Midbrain (tissue), 1 donor: ENCODE measurements at regions not wholly inside any gene's neighbourhood (a gene's known extent, or its start where the extent isn't known, plus 50 kb on each side); places are given as distances from the start of the nearest gene placed in this dataset.
"Not testable (repeated sequence)": the region's sequence is repeated elsewhere in the genome, so short reads cannot be mapped to it uniquely, and the experiment has no call there.

Experiments used
- DNase-seq: peaks from one replicate; lab custom pipeline; 2025; lab: John Stamatoyannopoulos, UW

DNA sequence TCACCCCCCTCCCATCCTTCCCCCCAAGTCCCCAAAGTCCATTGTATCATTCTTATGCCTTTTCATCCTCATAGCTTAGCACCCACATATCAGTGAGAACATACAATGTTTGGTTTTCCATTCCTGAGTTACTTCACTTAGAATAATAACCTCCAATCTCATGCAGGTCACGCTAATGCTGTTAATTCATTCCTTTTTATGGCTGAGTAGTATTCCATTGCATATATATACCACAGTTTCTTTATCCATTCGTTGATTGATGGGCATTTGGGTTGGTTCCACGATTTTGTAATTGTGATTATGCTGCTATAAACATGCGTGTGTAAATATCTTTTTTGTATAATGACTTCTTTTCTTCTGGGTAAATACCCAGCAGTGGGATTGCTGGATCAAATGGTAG, 621.9 kb upstream of the NRP1 start:
- not testable (repeated sequence) for DNase-seq

GRCh38 chr10:33955676-33956075, 621.2 kb upstream of the NRP1 start:
- no peak for DNase-seq

DNA sequence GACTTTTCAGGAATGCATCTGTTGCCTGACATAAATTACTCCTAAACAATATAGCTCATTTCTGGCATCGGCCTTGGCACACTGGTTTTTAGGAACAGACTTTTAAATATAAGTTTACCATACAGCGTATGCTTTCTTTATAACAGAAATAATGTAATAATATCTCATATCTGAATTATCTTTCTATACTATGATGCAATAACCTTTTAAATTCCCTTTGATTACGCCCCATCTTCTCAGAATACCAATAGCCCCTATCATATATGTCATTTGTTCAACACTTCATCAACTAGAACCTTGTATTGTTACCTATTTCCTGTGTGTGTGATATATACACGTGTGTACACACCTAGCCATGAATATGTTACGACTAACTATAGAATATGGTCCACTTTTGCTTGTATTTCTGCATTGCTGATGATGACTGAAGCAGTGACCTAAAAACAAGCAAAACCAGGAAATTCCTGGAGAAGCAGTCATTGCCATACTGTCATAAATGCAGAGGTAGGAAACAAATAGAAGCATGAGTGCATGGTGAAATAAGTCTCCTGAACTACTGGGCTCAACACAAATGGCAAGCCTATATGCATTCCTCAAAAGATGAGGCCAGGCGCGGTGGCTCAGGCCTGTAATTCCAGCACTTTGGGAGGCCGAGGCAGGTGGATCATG, 618.4 kb upstream of the NRP1 start:
- DNase-seq = no peak

DNA sequence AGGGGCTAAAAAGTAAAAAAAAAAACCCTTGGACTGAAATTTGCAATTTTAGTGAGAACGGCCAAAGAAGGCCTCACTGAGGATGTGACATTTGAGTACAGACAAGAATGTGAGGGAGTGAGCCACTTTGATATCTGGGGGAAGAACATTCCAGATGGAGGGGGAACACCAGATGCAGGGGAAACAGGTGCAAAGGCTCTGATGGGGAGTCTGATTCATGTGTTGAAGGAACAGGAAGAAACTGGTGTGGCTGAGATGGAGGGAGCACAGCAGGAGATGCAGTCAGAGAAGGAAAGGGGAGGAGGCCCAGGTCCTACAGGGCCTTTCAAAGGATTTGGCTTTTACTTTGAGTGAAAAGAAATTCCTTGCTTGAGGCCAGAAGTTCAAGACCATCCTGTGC, 615.7 kb upstream of the NRP1 start:
- DNase-seq = no peak

DNA sequence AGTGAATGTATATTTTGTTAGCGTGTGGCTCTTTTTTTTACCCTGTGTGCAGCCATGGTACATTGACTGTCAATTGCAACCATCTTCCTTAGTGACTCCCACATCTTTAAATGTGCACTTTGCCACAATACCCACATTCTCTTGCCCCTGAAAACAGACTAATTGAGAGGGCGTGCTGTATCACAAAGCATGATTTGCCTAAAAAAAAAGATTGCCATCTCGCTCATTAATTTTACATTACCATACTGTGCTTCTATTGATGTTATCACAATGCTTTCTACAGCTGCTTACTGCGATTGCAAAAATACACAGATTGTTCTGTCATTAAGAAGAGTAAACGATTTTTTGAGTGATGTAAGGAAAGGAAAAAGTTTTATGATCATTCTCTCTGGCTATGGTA, 613.1 kb upstream of the NRP1 start:
- DNase-seq = no peak

DNA sequence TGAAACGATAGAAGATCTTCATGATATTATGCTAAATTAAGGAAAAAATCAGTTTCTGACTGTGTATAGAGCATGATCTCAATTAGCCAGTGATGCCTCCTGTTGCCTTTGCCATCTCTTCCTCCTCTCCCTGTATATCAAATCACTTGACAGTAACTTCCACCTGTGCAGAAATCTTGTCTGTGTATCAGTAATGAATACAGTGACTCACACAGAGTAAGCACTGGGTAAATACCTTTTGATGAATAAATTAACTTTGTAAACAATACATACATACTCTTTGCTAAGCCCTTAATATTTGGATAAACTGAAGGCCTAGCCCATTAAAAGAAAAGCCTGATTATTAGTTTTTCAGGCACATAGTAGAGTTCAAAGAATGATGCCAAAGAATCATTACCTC, 610.6 kb upstream of the NRP1 start:
- no peak for DNase-seq

DNA sequence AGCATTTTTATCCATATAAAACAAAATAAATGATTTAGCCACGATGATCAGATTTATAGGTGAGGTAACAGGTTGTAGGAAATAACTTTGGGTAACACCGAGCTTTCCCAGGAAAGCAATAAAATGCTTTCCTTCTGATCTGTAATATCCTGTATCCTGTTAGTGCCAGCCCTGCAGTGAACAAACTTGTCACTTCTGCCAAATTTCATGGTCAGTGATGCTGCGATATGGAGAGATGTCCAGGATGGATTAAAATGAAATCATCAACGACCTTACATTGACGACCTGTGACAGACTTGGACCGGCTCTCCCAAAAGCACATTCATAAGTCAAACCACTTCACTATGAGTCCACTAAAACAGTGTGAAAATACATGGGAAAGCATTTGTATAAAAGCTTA, 608.0 kb upstream of the NRP1 start:
- DNase-seq = no peak

DNA sequence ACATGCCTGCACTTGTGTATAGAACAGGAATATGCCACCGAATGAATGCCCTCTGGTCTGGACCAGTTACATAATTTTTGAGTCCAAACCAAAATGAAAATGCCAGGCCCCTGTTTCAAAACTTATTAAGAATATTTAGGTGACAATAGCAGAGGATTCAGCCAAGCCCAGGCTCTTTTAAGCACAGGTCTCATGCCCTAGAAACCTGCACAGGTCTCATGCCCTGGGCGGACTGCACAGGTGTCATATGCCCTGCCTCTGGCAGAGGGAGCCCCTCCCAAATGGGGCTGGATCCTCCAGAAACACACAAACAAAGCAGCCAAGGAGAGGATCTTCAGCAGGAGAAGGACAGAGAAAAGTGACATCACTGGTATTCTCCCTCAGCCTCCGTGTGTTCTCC, 605.4 kb upstream of the NRP1 start:
- no peak for DNase-seq

GRCh38 chr10:33939410-33939809, 604.9 kb upstream of the NRP1 start:
- no peak for DNase-seq

GRCh38 chr10:33938001-33938400, 603.5 kb upstream of the NRP1 start:
- DNase-seq = no peak

- no peak for DNase-seq
Measured at GRCh38 chr10:33937036-33937730, 602.7 kb upstream of the NRP1 start.

DNA sequence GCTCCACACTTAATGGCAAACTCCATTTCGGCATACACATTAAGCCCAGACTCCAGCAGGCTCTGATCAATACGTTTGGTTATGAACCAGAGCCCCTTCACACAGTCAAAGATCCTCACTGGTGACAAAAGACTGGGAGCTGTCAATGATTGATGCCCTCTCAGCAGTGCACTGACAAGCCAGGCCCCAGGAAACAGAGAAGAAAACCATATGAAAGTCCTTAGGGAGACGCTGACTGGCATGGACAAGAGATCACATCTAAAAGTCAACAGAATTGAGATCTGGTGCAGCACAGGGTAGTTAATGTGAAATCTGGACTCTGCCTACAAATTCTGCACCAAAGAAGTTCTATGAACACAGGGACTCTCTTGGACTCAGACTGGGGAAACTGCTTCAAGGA, 600.9 kb upstream of the NRP1 start:
- no peak for DNase-seq

GRCh38 chr10:33930079-33930478, 595.6 kb upstream of the NRP1 start:
- DNase-seq = no peak

DNA sequence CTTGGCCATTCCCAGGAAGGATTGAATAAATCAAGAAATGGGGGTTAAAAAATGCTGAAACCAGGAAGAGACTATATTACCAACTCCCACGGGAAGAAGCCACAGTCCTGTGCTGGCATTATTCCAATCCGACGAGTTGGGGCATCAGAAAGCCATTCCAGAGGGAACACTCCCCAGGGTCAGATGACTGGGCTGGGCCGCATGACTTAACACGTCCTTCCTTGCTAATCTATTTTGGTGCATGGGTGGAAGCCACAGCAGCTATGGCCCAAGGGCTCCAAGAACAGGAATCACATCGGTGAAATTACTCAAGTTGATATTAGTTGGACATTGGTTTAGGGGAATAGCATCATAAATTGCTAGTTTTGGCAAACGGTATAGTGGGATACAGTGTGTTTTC, 592.9 kb upstream of the NRP1 start:
- no peak for DNase-seq

DNA sequence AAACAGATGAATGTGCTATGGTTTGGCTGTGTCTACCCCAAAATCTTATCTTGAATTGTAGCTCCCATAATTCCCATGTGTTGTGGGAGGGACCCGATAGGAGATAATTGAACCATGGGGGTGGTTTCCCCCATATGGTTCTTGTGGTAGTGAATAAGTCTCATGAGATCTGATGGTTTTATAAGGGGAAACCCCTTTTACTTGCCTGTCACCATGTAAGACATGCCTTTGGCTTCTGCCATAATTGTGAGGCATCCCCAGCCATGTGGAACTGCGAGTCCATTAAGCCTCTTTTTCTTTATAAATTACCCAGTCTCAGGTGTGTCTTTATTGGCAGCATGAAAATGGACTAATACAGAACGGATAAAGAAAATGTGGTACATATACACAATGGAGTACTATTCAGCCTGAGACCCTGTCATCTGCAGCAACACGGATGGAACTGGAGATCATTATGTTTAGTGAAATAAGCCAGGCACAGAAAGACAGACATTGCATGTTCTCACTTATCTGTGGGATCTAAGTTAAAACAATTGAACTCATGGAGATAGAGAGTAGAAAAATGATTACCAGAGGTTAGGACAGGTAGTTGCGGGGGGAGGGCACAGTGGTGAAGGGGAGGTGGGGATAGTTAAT, 587.6 kb upstream of the NRP1 start:
- no peak for DNase-seq

DNA sequence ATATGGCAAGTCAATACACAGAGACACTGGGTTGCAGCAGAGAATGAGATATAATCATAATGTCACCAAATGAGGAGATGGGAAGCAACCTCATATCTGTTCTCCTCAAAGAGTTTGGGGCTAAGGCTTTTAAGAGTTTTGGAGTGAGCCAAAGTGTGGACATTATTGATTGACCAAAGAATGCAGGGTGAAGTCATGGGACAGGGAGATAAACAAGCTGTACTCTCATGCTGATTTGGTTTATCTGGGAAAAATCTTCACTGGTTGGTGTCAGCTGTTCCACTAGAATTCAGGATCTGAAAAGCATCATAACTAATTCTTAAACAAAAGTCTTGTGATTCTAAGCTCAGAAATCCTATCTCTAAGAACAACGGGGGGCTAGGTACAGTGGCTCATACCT, 585.9 kb upstream of the NRP1 start:
- DNase-seq = no peak

GRCh38 chr10:33919244-33919643, 584.8 kb upstream of the NRP1 start:
- no peak for DNase-seq

GRCh38 chr10:33917069-33917780, 582.8 kb upstream of the NRP1 start:
- DNase-seq = no peak

GRCh38 chr10:33914746-33915145, 580.3 kb upstream of the NRP1 start:
- DNase-seq = no peak

DNA sequence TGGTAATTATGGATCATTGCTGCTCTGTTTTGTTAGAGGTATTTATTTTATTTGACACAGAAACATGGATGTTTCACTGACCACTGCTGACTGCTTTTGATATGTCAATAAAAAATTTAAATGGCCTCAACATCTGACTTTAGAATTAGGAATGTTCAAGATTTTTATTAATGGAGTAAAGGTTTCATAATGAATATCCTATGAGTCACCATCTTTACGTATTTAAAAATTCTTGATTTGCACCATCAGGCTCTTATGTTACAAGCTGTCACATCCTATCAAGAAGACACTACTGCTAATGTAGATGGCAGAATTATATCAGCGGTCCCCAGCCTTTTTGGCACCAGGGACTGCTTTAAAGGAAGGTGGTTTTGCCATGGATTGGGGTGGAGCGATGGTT, 578.7 kb upstream of the NRP1 start:
- no peak for DNase-seq

GRCh38 chr10:33909476-33909875, 575.0 kb upstream of the NRP1 start:
- DNase-seq = not testable (repeated sequence)

- DNase-seq = no peak
Measured at GRCh38 chr10:33901166-33901565, 566.7 kb upstream of the NRP1 start.

DNA sequence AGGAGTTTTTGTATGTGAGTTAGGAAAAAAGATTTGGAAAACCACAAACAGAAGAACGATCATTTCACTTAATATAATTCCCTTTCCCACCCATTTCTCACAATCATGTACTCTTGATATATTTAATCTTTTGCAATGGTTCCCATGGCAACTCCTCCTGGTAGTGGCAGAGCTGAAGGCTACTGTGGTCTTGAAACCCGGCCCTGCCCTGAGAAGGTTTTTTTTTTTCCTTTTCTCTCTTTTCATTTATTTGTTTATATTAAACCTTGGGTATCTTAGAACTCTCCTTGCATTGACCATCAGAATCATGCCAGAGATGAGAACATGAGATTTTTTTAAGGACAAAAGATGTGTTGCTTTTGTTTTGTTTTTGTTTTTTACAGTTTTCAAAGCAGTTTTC, 566.1 kb upstream of the NRP1 start:
- no peak for DNase-seq
